WTC11 (cell line): ENCODE measurements at regions not wholly inside any gene's neighbourhood (a gene's known extent, or its start where the extent isn't known, plus 50 kb on each side); places are given as distances from the start of the nearest gene placed in this dataset.

Experiments used
- ATAC-seq: fragments of 200-7000 bp; cut with Tn5 transposase; 2 replicates; pipeline ENCODE4 v1.10.0; 2021; ENCODE audit warnings: mild to moderate bottlenecking, moderate library complexity
- CTCF ChIA-PET: fragments of 300-600 bp; sonication (Branson Sonifier 250); formaldehyde crosslinking; loops from one replicate; lab custom pipeline; 2021; ENCODE audit warnings: antibody characterized with exemption; lab: Charles Lee
- POLR2A ChIA-PET: fragments of 350-600 bp; sonication (Branson Sonifier 250); formaldehyde crosslinking; loops from one replicate; lab custom pipeline; 2021; ENCODE audit warnings: antibody characterized with exemption; lab: Charles Lee
- DNase-seq: peaks from one replicate; pipeline ENCODE4 v3.0.0; 2021; ENCODE audit warnings: low spot score
- H3K27ac Mint-ChIP-seq: 2 replicates; pipeline ENCODE4 v1.8.0; 2021; ENCODE audit warnings: mixed read lengths
- H3K27me3 Mint-ChIP-seq: 2 replicates; pipeline ENCODE4 v1.8.0; 2021; ENCODE audit warnings: low read depth, mild to moderate bottlenecking, moderate library complexity, mixed read lengths
- H3K36me3 Mint-ChIP-seq: 2 replicates; pipeline ENCODE4 v1.8.0; 2021; ENCODE audit warnings: mixed read lengths
- H3K4me1 Mint-ChIP-seq: 2 replicates; pipeline ENCODE4 v1.8.0; 2022; ENCODE audit warnings: mixed read lengths
- H3K4me3 Mint-ChIP-seq: 2 replicates; pipeline ENCODE4 v1.8.0; 2021; ENCODE audit warnings: mild to moderate bottlenecking, moderate library complexity, mixed read lengths
- H3K9me3 Mint-ChIP-seq: 2 replicates; pipeline ENCODE4 v1.8.0; 2021; ENCODE audit warnings: mixed read lengths
- ATF2 ChIP-seq: sonication (generic); formaldehyde crosslinking; IDR thresholded peaks from 2 replicates; pipeline ENCODE4 v1.8.1; 2022; ENCODE audit warnings: low read depth, missing genetic modification reagents, borderline replicate concordance
- ATF3 ChIP-seq: sonication (generic); formaldehyde crosslinking; conservative IDR thresholded peaks from 2 replicates; pipeline ENCODE4 v1.8.1; 2022; ENCODE audit warnings: mild to moderate bottlenecking, missing genetic modification reagents
- CREB1 ChIP-seq: sonication (generic); formaldehyde crosslinking; IDR thresholded peaks from 2 replicates; pipeline ENCODE4 v1.8.0; 2023; ENCODE audit warnings: mild to moderate bottlenecking, missing genetic modification reagents
- CREM ChIP-seq: sonication (generic); formaldehyde crosslinking; IDR thresholded peaks from 2 replicates; pipeline ENCODE4 v1.8.1; 2022; ENCODE audit warnings: mild to moderate bottlenecking, missing genetic modification reagents, moderate library complexity
- FOXJ3 ChIP-seq: sonication (generic); formaldehyde crosslinking; IDR thresholded peaks from 2 replicates; pipeline ENCODE4 v1.9.0; 2021; ENCODE audit warnings: missing genetic modification reagents, mild to moderate bottlenecking, borderline replicate concordance
- FOXK1 ChIP-seq: sonication (generic); formaldehyde crosslinking; IDR thresholded peaks from 2 replicates; pipeline ENCODE4 v1.8.0; 2022; ENCODE audit warnings: mild to moderate bottlenecking, moderate library complexity, missing genetic modification reagents
- JAZF1 ChIP-seq: fragments of 250-450 bp; sonication (Bioruptor Pico); IDR thresholded peaks from 2 replicates; pipeline ENCODE4 v1.9.0; 2021; ENCODE audit warnings: moderate library complexity, mild to moderate bottlenecking, inconsistent platforms
- JUN ChIP-seq: sonication (generic); formaldehyde crosslinking; IDR thresholded peaks from 2 replicates; pipeline ENCODE4 v1.8.0; 2023; ENCODE audit warnings: mild to moderate bottlenecking, missing genetic modification reagents
- KAT7 ChIP-seq: sonication (generic); formaldehyde crosslinking; IDR thresholded peaks from 2 replicates; pipeline ENCODE4 v1.8.1; 2023; ENCODE audit warnings: missing genetic modification reagents, mild to moderate bottlenecking, borderline replicate concordance
- NFATC4 ChIP-seq: fragments of 250-450 bp; sonication (Bioruptor Pico); IDR thresholded peaks from 2 replicates; pipeline ENCODE4 v1.9.0; 2021; ENCODE audit warnings: mild to moderate bottlenecking
- NFYB ChIP-seq: sonication (generic); formaldehyde crosslinking; conservative IDR thresholded peaks from 2 replicates; pipeline ENCODE4 v1.8.0; 2022; ENCODE audit warnings: low read depth, missing genetic modification reagents
- SMAD3 ChIP-seq: sonication (generic); formaldehyde crosslinking; IDR thresholded peaks from 2 replicates; pipeline ENCODE4 v1.8.0; 2022; ENCODE audit warnings: missing genetic modification reagents, mild to moderate bottlenecking, borderline replicate concordance
- TEAD1 ChIP-seq: sonication (generic); formaldehyde crosslinking; IDR thresholded peaks from 2 replicates; pipeline ENCODE4 v1.8.0; 2022; ENCODE audit warnings: mild to moderate bottlenecking, missing genetic modification reagents
- TEAD4 ChIP-seq: sonication (generic); formaldehyde crosslinking; IDR thresholded peaks from 2 replicates; pipeline ENCODE4 v1.8.0; 2022; ENCODE audit warnings: mild to moderate bottlenecking, missing genetic modification reagents
- ZBTB21 ChIP-seq: sonication (generic); formaldehyde crosslinking; IDR thresholded peaks from 2 replicates; pipeline ENCODE4 v1.8.1; 2023; ENCODE audit warnings: mild to moderate bottlenecking, missing genetic modification reagents, borderline replicate concordance
- ZNF281 ChIP-seq: sonication (generic); formaldehyde crosslinking; IDR thresholded peaks from 2 replicates; pipeline ENCODE4 v1.8.0; 2023; ENCODE audit warnings: mild to moderate bottlenecking, missing genetic modification reagents
- ZNF317 ChIP-seq: sonication (generic); formaldehyde crosslinking; IDR thresholded peaks from 2 replicates; pipeline ENCODE4 v1.8.1; 2023; ENCODE audit warnings: low read depth, mild to moderate bottlenecking, moderate library complexity, missing genetic modification reagents, borderline replicate concordance
- ZNF396 ChIP-seq: fragments of 250-450 bp; sonication (Bioruptor Pico); IDR thresholded peaks from 2 replicates; pipeline ENCODE4 v1.8.0; 2021; ENCODE audit warnings: mild to moderate bottlenecking, moderate library complexity, borderline replicate concordance
- ZNF416 ChIP-seq: fragments of 250-450 bp; sonication (Bioruptor Pico); IDR thresholded peaks from 2 replicates; pipeline ENCODE4 v1.9.0; 2021; ENCODE audit warnings: mild to moderate bottlenecking, inconsistent platforms
- ZNF425 ChIP-seq: fragments of 250-450 bp; sonication (Bioruptor Pico); conservative IDR thresholded peaks from 2 replicates; pipeline ENCODE4 v1.9.0; 2021; ENCODE audit warnings: mild to moderate bottlenecking
- ZNF512 ChIP-seq: sonication (generic); formaldehyde crosslinking; IDR thresholded peaks from 2 replicates; pipeline ENCODE4 v1.8.1; 2022; ENCODE audit warnings: missing genetic modification reagents, borderline replicate concordance
- ZNF671 ChIP-seq: fragments of 250-450 bp; sonication (Bioruptor Pico); IDR thresholded peaks from 2 replicates; pipeline ENCODE4 v1.8.0; 2021; ENCODE audit warnings: mild to moderate bottlenecking
- TF ChIP-seq, protein P1 (sequence below): sonication (generic); formaldehyde crosslinking; IDR thresholded peaks from 2 replicates; pipeline ENCODE4 v1.8.0; 2023; ENCODE audit warnings: missing genetic modification reagents
- TF ChIP-seq, protein P2 (sequence below): fragments of 250-450 bp; sonication (Bioruptor Pico); IDR thresholded peaks from 2 replicates; pipeline ENCODE4 v2.1.2; 2022; ENCODE audit warnings: mild to moderate bottlenecking, moderate library complexity

GRCh38 chr6:88491266-88491880 lies 325.2 kb upstream of the CNR1 start (continued):
- TF ChIP-seq FOXJ3 (no peak), ZNF512 (no peak), CREB1 (CRISPR knock-in tag) (no peak), ATF3 (no peak), FOXK1 (CRISPR knock-in tag) (no peak), ZNF425 (CRISPR knock-in tag) (no peak), TEAD1 (CRISPR knock-in tag) (no peak), ZNF416 (CRISPR knock-in tag) (no peak), CREM (CRISPR knock-in tag) (no peak), SMAD3 (CRISPR knock-in tag) (no peak)
- TF ChIP-seq, protein P1, sequence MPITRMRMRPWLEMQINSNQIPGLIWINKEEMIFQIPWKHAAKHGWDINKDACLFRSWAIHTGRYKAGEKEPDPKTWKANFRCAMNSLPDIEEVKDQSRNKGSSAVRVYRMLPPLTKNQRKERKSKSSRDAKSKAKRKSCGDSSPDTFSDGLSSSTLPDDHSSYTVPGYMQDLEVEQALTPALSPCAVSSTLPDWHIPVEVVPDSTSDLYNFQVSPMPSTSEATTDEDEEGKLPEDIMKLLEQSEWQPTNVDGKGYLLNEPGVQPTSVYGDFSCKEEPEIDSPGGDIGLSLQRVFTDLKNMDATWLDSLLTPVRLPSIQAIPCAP, result no peak

DNA sequence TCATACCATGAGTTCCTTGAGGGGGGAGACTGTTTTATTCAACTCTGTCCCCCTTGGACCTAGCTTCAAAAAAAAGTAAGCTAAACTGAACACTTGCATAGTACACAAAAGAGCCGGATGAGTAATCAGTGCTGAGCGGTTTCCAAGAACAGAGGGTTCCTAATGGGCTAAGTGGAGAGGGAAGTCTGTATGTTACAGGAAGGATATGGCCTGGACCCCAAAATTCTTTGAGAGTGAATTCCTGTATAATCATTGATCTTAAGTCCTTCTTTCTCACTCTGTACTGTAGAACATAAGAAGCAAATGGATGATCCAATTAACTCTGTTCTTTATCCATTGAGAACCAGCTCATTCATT lies 324.7 kb upstream of the CNR1 start:
- ATAC-seq (no peak), DNase-seq (no peak)
- Mint-ChIP-seq H3K27ac (no peak overlapping the region), H3K4me1 (peaks cover 13% of the 10 kb centered on the region), H3K4me3 (no peak overlapping the region), H3K36me3 (no peaks in the 10 kb centered on the region), H3K9me3 (peaks cover 12% of the 10 kb centered on the region), H3K27me3 (no peaks in the 10 kb centered on the region)
- TF ChIP-seq ATF2 (CRISPR knock-in tag), result no peak
- TF ChIP-seq ZNF396 (CRISPR knock-in tag), result no peak
- ChIA-PET CTCF (no interaction called here), POLR2A (no interaction called here)

DNA sequence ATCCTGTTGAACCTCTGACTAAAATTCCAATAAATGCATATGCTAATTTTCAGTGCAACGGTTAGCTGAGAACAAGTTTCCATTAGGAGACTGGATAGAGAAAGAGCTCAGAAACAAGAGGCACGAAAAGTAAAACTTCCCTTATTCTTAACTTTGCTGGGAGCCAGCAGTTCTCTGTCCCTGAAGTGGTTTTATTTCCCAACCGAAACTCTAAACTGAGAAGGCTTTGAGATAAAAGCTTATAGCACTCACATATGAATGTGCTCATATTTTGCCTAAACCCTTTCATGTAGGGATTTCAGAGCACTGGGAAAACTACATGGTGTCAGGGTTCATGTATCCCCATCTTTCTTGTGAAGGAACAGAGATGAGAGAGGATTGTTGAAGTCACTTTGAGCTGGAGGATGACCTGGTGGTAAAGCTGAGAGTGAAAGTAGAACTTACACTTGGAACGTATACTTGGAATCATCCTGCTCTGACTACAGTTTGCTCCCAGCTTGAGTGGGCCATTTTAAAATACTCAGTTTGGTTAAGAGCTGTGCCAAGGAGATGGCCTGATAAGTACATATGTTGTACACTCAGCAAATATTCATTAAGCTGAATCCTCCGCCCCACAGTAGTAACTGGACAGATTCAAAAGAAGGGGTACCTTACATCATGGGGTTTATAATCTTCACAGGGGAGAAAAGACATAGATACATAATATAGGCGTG lies 324.2 kb upstream of the CNR1 start:
- ChIA-PET CTCF (no interaction called here), POLR2A (no interaction called here)
- Mint-ChIP-seq H3K27ac (no peak overlapping the region), H3K4me1 (peaks cover 10% of the 10 kb centered on the region), H3K9me3 (peaks cover 16% of the 10 kb centered on the region), H3K27me3 (no peaks in the 10 kb centered on the region), H3K36me3 (no peaks in the 10 kb centered on the region), H3K4me3 (no peak overlapping the region)
- ATAC-seq (no peak), DNase-seq (no peak)
- no peak for TF ChIP-seq ZNF317 (CRISPR knock-in tag)
- TF ChIP-seq NFATC4 (CRISPR knock-in tag), result no peak
- no peak for TF ChIP-seq NFYB (CRISPR knock-in tag)
- no peak for TF ChIP-seq TEAD4 (CRISPR knock-in tag)
- no peak for TF ChIP-seq ZNF281 (CRISPR knock-in tag)
- TF ChIP-seq JUN, result no peak
- TF ChIP-seq JAZF1 (CRISPR knock-in tag), result no peak
- TF ChIP-seq ZBTB21 (CRISPR knock-in tag), result no peak
- TF ChIP-seq, protein P2, sequence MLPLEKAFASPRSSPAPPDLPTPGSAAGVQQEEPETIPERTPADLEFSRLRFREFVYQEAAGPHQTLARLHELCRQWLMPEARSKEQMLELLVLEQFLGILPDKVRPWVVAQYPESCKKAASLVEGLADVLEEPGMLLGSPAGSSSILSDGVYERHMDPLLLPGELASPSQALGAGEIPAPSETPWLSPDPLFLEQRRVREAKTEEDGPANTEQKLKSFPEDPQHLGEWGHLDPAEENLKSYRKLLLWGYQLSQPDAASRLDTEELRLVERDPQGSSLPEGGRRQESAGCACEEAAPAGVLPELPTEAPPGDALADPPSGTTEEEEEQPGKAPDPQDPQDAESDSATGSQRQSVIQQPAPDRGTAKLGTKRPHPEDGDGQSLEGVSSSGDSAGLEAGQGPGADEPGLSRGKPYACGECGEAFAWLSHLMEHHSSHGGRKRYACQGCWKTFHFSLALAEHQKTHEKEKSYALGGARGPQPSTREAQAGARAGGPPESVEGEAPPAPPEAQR (CRISPR knock-in tag), result no peak
- TF ChIP-seq KAT7 (CRISPR knock-in tag), result no peak
- no peak for TF ChIP-seq ZNF671 (CRISPR knock-in tag)
- no peak for TF ChIP-seq ZNF396 (CRISPR knock-in tag)
